CD8-positive, alpha-beta memory T cell (primary cell): ENCODE measurements at regions not wholly inside any gene's neighbourhood (a gene's known extent, or its start where the extent isn't known, plus 50 kb on each side); places are given as distances from the start of the nearest gene placed in this dataset.

ENCODE experiments used
- CTCF ChIA-PET: fragments of 350-600 bp; sonication (Branson Sonifier 250); formaldehyde crosslinking; loops from one replicate; lab custom pipeline; 2021; ENCODE audit warnings: antibody characterized with exemption; lab: Charles Lee
- POLR2A ChIA-PET: fragments of 350-600 bp; sonication (Branson Sonifier 250); formaldehyde crosslinking; loops from one replicate; lab custom pipeline; 2021; ENCODE audit warnings: antibody characterized with exemption; lab: Charles Lee
- DNase-seq, 5 donors: peaks; one replicate each; pipeline versions ENCODE4 v3.0.0 to v3.0.0-alpha.2; 2020 to 2022; ENCODE audit warnings: mixed read lengths in 1 of 5
- H3K27ac ChIP-seq: one replicate; pipeline ENCODE4 v1.7.0; 2013; ENCODE audit warnings: low read depth, mild to moderate bottlenecking, low read length, moderate library complexity
- H3K27me3 ChIP-seq: 2 replicates; pipeline ENCODE4 v1.7.0; 2013; ENCODE audit warnings: low read length, mild to moderate bottlenecking; ENCODE audit not compliant: insufficient read depth, poor library complexity, severe bottlenecking
- H3K36me3 ChIP-seq: 2 replicates; pipeline ENCODE4 v1.7.0; 2013; ENCODE audit warnings: mild to moderate bottlenecking, low read length, moderate library complexity; ENCODE audit not compliant: insufficient read depth
- H3K4me1 ChIP-seq: 2 replicates; pipeline ENCODE4 v1.7.0; 2013; ENCODE audit warnings: mild to moderate bottlenecking, low read length, moderate library complexity; ENCODE audit not compliant: insufficient read depth
- H3K4me3 ChIP-seq: 2 replicates; pipeline ENCODE4 v1.7.0; 2013; ENCODE audit warnings: mild to moderate bottlenecking, low read length
- H3K9me3 ChIP-seq: 2 replicates; pipeline ENCODE4 v1.7.0; 2013; ENCODE audit warnings: mild to moderate bottlenecking, low read length
- H3K27ac Mint-ChIP-seq, 8 donors: one replicate each; pipeline ENCODE4 v1.8.0; 2020 to 2021; ENCODE audit warnings: mixed read lengths in 8 of 8, mild to moderate bottlenecking in 6 of 8, inconsistent platforms in 3 of 8, moderate library complexity in 3 of 8
- H3K27me3 Mint-ChIP-seq, 2 donors: one replicate each; pipeline ENCODE4 v1.8.0; 2020 to 2021; ENCODE audit warnings: mixed read lengths in 2 of 2, mild to moderate bottlenecking in 1 of 2, moderate library complexity in 1 of 2
- H3K36me3 Mint-ChIP-seq, 3 donors: one replicate each; pipeline ENCODE4 v1.8.0; 2020 to 2021; ENCODE audit warnings: mixed read lengths in 3 of 3, inconsistent platforms in 1 of 3, mild to moderate bottlenecking in 1 of 3
- H3K4me1 Mint-ChIP-seq, 3 donors: one replicate each; pipeline ENCODE4 v1.8.0; 2020 to 2021; ENCODE audit warnings: mixed read lengths in 3 of 3, inconsistent platforms in 1 of 3, mild to moderate bottlenecking in 1 of 3
- H3K4me3 Mint-ChIP-seq, 7 donors: one replicate each; pipeline ENCODE4 v1.8.0; 2020 to 2021; ENCODE audit warnings: mixed read lengths in 7 of 7, mild to moderate bottlenecking in 6 of 7, moderate library complexity in 4 of 7, inconsistent platforms in 2 of 7
- H3K9me3 Mint-ChIP-seq, 5 donors: one replicate each; pipeline ENCODE4 v1.8.0; 2020 to 2022; ENCODE audit warnings: mixed read lengths in 5 of 5, mild to moderate bottlenecking in 3 of 5, moderate library complexity in 2 of 5, inconsistent platforms in 1 of 5

- no peaks in the 10 kb centered on the region for H3K27me3 ChIP-seq
- no peaks in the 10 kb centered on the region for H3K9me3 ChIP-seq
- no peaks in the 10 kb centered on the region for H3K4me1 ChIP-seq
- ChIA-PET CTCF (no interaction called here), POLR2A (no interaction called here)
- Mint-ChIP-seq H3K9me3 (peaks cover 6 to 31% (median 12%) of the 10 kb centered on the region in 5 donors), H3K4me1 (no peaks in the 10 kb centered on the region), H3K36me3 (peaks cover 0 to 3% (median 0%) of the 10 kb centered on the region in 3 donors), H3K4me3 (no peak overlapping the region), H3K27me3 (peaks cover 0 to 1% of the 10 kb centered on the region in 2 donors), H3K27ac (no peak overlapping the region)
- no peak overlapping the region for H3K4me3 ChIP-seq
- H3K27ac ChIP-seq, result no peak overlapping the region
- DNase-seq, result no peak
- H3K36me3 ChIP-seq, result no peaks in the 10 kb centered on the region
These were observed 1343.8 kb upstream of the IGFBP7 start for GRCh38 chr4:58453956-58454355.

DNA sequence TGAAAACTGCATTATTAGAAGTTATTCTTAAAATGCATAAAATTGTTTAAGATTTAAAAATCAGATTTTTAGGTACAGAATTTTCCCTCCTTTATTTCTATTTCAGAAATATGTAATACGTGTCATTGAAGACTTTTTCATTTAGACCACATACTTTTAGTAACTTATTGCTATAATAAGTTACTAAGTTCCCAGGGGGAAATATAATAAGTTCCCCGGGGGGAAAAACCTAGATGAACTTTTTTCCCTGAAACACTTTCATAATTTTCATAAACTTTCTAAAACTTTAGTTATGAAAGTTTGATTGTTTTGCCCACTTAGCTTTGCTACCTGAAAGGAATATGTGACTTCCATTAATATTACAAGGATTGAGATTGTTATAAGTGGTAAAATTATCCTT lies 1341.5 kb upstream of the IGFBP7 start:
- H3K4me3 Mint-ChIP-seq, result no peak overlapping the region
- H3K36me3 ChIP-seq, result no peaks in the 10 kb centered on the region
- no peaks in the 10 kb centered on the region for H3K27me3 ChIP-seq
- H3K9me3 ChIP-seq, result no peaks in the 10 kb centered on the region
- H3K36me3 Mint-ChIP-seq, result peaks cover 0 to 3% (median 0%) of the 10 kb centered on the region in 3 donors
- peaks cover 3 to 29% (median 7%) of the 10 kb centered on the region in 5 donors for H3K9me3 Mint-ChIP-seq
- DNase-seq, result no peak
- CTCF ChIA-PET, result no interaction called here
- no peak overlapping the region for H3K4me3 ChIP-seq
- no peak overlapping the region for H3K27ac ChIP-seq
- H3K4me1 ChIP-seq, result no peaks in the 10 kb centered on the region
- H3K27me3 Mint-ChIP-seq, result no peaks in the 10 kb centered on the region
- H3K4me1 Mint-ChIP-seq, result no peaks in the 10 kb centered on the region
- POLR2A ChIA-PET, result no interaction called here
- H3K27ac Mint-ChIP-seq, result no peak overlapping the region

DNA sequence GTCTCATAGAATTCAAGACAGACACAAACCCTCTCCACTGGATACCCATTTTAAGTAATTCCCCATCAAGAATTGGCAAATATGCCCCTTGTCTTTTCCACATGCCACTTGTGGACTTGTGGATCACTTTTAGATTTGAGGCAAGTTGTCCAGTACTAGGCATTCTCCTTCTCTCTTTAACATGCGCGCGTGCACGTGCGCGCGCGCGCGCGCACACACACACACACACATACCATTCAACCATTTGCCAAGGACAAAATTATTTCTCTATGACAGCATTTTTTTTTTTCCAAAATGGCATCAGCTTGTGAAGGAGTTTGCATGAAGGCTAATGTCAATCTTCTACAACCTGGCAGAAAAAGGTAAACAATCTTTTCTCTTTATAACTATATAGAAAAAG lies 1325.7 kb upstream of the IGFBP7 start:
- H3K4me3 Mint-ChIP-seq, result no peak overlapping the region
- no peaks in the 10 kb centered on the region for H3K4me1 ChIP-seq
- no peaks in the 10 kb centered on the region for H3K27me3 ChIP-seq
- H3K27ac ChIP-seq, result no peak overlapping the region
- no peaks in the 10 kb centered on the region for H3K4me1 Mint-ChIP-seq
- no peak for DNase-seq
- H3K36me3 ChIP-seq, result no peaks in the 10 kb centered on the region
- H3K9me3 ChIP-seq, result no peaks in the 10 kb centered on the region
- ChIA-PET CTCF (no interaction called here), POLR2A (no interaction called here)
- no peaks in the 10 kb centered on the region for H3K27me3 Mint-ChIP-seq
- no peaks in the 10 kb centered on the region for H3K36me3 Mint-ChIP-seq
- H3K9me3 Mint-ChIP-seq, result peaks cover 16 to 36% (median 31%) of the 10 kb centered on the region in 5 donors
- no peak overlapping the region for H3K4me3 ChIP-seq
- no peak overlapping the region for H3K27ac Mint-ChIP-seq

DNA sequence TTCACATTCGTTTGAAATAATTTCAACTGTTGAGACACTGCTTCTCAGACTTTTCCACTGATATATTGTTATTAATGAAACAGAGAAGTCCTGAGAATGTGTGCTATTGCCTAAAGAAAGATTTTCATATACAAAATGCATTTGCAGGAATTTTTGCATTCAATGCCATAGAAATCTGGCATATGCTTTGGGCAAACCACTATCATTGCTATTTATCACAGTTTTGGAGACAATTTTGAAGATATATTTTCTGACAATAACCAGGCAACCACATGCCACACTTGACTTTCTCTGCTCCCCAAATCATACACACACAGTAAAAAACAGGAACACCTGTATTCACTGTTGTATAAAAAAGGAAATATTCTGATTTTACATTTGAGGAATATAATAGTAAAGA lies 1303.7 kb upstream of the IGFBP7 start:
- Mint-ChIP-seq H3K9me3 (peaks cover 3 to 35% (median 8%) of the 10 kb centered on the region in 5 donors), H3K27me3 (no peaks in the 10 kb centered on the region)

DNA sequence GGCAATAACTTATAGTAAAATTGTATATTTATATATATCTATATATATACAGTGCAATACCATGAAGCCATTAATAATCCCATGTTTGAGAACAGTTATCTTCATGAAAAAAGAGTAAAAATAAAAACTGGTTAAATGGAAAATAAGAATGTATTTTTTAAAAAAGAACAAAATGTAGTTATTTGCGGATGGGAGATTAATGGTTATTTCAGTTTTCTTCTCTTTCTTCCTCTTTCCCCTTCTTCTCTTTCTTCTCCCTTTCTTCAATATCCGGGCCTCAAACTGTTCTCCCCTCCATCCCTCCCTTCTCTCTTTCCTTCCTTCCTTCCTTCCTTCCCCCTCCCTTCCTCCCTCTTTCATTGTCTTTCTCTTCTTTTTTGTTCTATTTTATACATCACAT lies 1301.7 kb upstream of the IGFBP7 start:
- peaks cover 0 to 38% (median 13%) of the 10 kb centered on the region in 5 donors for H3K9me3 Mint-ChIP-seq
- no peak overlapping the region for H3K4me3 ChIP-seq
- H3K4me1 Mint-ChIP-seq, result no peaks in the 10 kb centered on the region
- no peak overlapping the region for H3K27ac Mint-ChIP-seq
- no peaks in the 10 kb centered on the region for H3K36me3 ChIP-seq
- no peak for DNase-seq
- no peaks in the 10 kb centered on the region for H3K27me3 Mint-ChIP-seq
- H3K27ac ChIP-seq, result no peak overlapping the region
- CTCF ChIA-PET, result no interaction called here
- H3K9me3 ChIP-seq, result no peaks in the 10 kb centered on the region
- H3K27me3 ChIP-seq, result no peaks in the 10 kb centered on the region
- H3K4me1 ChIP-seq, result no peaks in the 10 kb centered on the region
- H3K36me3 Mint-ChIP-seq, result no peaks in the 10 kb centered on the region
- POLR2A ChIA-PET, result no interaction called here
- no peak overlapping the region for H3K4me3 Mint-ChIP-seq

More for the DNA sequence above, 1303.7 kb upstream of the IGFBP7 start:
- no peaks in the 10 kb centered on the region for H3K27me3 ChIP-seq
- no peak overlapping the region for H3K27ac ChIP-seq
- Mint-ChIP-seq H3K36me3 (no peaks in the 10 kb centered on the region), H3K27ac (no peak overlapping the region), H3K4me1 (no peaks in the 10 kb centered on the region), H3K4me3 (no peak overlapping the region)
- DNase-seq, result no peak
- no peak overlapping the region for H3K4me3 ChIP-seq
- ChIA-PET POLR2A (no interaction called here), CTCF (no interaction called here)
- H3K4me1 ChIP-seq, result no peaks in the 10 kb centered on the region
- no peaks in the 10 kb centered on the region for H3K9me3 ChIP-seq
- H3K36me3 ChIP-seq, result no peaks in the 10 kb centered on the region

- H3K9me3 Mint-ChIP-seq, result peaks cover 2 to 32% (median 12%) of the 10 kb centered on the region in 5 donors
- CTCF ChIA-PET, result no interaction called here
- no peaks in the 10 kb centered on the region for H3K36me3 Mint-ChIP-seq
- no peaks in the 10 kb centered on the region for H3K9me3 ChIP-seq
- H3K4me1 Mint-ChIP-seq, result no peaks in the 10 kb centered on the region
- no peak overlapping the region for H3K27ac ChIP-seq
- POLR2A ChIA-PET, result no interaction called here
- DNase-seq, result no peak
- no peak overlapping the region for H3K4me3 Mint-ChIP-seq
- H3K4me1 ChIP-seq, result no peaks in the 10 kb centered on the region
- H3K27ac Mint-ChIP-seq, result no peak overlapping the region
- no peaks in the 10 kb centered on the region for H3K27me3 Mint-ChIP-seq
- no peak overlapping the region for H3K4me3 ChIP-seq
- no peaks in the 10 kb centered on the region for H3K36me3 ChIP-seq
- no peaks in the 10 kb centered on the region for H3K27me3 ChIP-seq
These were observed 1296.6 kb upstream of the IGFBP7 start for GRCh38 chr4:58406762-58407161.

DNA sequence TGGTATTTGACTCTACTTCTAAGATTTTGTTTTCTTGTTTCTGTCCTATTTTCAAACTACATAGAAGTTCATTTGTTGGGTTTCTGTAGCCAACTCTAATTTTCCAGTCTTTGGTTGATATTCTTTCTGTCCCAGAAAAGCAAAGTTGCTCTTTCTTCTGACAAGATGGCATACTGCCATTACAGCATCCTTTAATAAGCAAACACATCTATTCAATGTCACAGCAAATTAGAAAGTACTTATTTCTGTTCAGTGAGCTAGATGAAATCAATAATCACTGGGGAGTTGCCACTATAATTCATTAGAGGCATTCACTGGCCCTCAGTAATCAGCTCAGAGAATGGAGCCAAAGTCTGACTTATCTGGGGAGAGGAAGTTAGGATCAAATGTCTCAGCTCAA lies 1258.0 kb upstream of the IGFBP7 start:
- Histone ChIP-seq H3K27ac (no peak overlapping the region), H3K27me3 (no peaks in the 10 kb centered on the region), H3K36me3 (no peaks in the 10 kb centered on the region), H3K9me3 (no peaks in the 10 kb centered on the region), H3K4me3 (no peak overlapping the region), H3K4me1 (no peaks in the 10 kb centered on the region)
- DNase-seq, result no peak
- Mint-ChIP-seq H3K27me3 (no peaks in the 10 kb centered on the region), H3K36me3 (no peaks in the 10 kb centered on the region), H3K9me3 (peaks cover 6 to 40% (median 12%) of the 10 kb centered on the region in 5 donors), H3K4me3 (no peak overlapping the region), H3K4me1 (no peaks in the 10 kb centered on the region), H3K27ac (no peak overlapping the region)
- ChIA-PET CTCF (no interaction called here), POLR2A (no interaction called here)

- H3K4me1 Mint-ChIP-seq, result no peaks in the 10 kb centered on the region
- peaks cover 15 to 37% (median 25%) of the 10 kb centered on the region in 5 donors for H3K9me3 Mint-ChIP-seq
- Histone ChIP-seq H3K27me3 (no peaks in the 10 kb centered on the region), H3K27ac (no peak overlapping the region), H3K4me1 (no peaks in the 10 kb centered on the region), H3K36me3 (no peaks in the 10 kb centered on the region), H3K9me3 (no peaks in the 10 kb centered on the region), H3K4me3 (no peak overlapping the region)
- ChIA-PET CTCF (no interaction called here), POLR2A (no interaction called here)
- no peak for DNase-seq
- H3K36me3 Mint-ChIP-seq, result no peaks in the 10 kb centered on the region
- no peaks in the 10 kb centered on the region for H3K27me3 Mint-ChIP-seq
- no peak overlapping the region for H3K4me3 Mint-ChIP-seq
- H3K27ac Mint-ChIP-seq, result no peak overlapping the region
These were observed 1250.4 kb upstream of the IGFBP7 start for GRCh38 chr4:58360354-58361133.
